8988T (cell line): ENCODE measurements at regions not wholly inside any gene's neighbourhood (a gene's known extent, or its start where the extent isn't known, plus 50 kb on each side); places are given as distances from the start of the nearest gene placed in this dataset.
A peak's percentile ranks its signal among the peaks of the same experiment; 100 is the strongest.
"Not testable (repeated sequence)": the region's sequence is repeated elsewhere in the genome, so short reads cannot be mapped to it uniquely, and the experiment has no call there.

Experiments used
- DNase-seq: peaks from one replicate; pipeline ENCODE4 v3.0.0; 2011

GRCh38 chr5:174953871-174954270 lies 229.5 kb downstream of the MSX2 start:
- no peak for DNase-seq

DNA sequence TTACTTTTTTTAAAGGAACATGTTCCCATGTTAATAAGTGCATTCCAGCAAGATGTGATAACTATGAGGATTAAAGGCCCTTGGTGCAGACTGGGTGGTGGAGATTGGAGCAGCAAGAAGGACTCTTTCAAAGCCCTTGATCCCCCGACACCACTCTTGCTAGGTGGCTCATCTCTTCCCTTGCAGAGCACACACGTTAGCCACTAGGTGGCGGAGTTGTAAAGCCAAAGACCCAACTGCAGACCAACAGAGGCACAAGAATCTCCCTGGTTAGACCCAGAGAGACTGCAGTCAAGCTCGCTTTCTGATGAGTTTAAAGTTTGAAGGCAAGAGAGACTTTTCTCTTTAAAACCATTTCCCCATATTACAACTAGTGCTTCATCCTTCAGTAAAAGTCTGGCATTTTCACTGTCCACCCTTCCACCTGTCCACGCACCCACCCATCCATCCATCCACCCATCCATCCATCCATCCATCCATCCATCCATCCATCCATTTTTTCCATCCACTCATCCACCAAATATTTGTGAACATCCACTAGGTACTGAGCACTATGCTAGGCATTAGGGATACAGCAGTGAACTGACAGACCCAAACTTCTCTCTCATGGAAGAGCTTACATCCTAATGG lies 226.9 kb downstream of the MSX2 start:
- DNase-seq, result peak; percentile 62

DNA sequence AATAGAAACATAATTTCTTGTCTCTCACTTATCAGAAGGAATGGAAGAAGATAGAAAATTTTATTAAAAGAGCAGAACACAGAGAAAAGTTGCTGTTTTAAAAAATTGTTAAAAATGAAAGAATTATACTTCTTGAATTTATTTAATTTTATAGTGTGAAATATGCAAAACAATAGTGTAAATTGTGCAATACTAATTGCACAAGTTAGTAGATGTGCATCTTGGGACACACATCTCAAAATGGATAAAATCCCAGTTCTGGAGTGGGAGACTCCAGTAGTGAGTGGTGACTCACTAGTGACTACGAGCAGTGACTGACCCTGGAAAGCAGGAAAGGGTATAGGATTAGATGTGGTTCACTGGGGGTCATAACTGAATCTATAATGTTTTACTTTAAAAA lies 223.2 kb downstream of the MSX2 start:
- no peak for DNase-seq

GRCh38 chr5:174945853-174946252 lies 221.5 kb downstream of the MSX2 start:
- no peak for DNase-seq

- no peak for DNase-seq
Measured at GRCh38 chr5:174943785-174944184, 219.4 kb downstream of the MSX2 start.

DNA sequence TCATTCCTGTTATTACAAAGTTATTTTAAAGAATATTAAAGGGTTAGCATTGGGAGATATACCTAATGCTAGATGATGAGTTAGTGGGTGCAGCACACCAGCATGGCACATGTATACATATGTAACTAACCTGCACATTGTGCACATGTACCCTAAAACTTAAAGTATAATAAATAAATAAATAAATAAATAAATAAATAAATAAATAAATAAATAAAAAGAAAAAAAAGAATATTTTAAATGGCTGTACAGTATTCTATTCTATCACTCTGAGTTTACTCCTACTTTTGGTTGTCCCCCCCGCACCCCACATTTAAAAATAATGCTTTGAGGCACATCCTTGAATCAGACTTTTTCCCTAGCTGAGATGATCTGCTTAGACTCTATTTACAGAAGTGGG lies 218.6 kb downstream of the MSX2 start:
- DNase-seq, result not testable (repeated sequence)

DNA sequence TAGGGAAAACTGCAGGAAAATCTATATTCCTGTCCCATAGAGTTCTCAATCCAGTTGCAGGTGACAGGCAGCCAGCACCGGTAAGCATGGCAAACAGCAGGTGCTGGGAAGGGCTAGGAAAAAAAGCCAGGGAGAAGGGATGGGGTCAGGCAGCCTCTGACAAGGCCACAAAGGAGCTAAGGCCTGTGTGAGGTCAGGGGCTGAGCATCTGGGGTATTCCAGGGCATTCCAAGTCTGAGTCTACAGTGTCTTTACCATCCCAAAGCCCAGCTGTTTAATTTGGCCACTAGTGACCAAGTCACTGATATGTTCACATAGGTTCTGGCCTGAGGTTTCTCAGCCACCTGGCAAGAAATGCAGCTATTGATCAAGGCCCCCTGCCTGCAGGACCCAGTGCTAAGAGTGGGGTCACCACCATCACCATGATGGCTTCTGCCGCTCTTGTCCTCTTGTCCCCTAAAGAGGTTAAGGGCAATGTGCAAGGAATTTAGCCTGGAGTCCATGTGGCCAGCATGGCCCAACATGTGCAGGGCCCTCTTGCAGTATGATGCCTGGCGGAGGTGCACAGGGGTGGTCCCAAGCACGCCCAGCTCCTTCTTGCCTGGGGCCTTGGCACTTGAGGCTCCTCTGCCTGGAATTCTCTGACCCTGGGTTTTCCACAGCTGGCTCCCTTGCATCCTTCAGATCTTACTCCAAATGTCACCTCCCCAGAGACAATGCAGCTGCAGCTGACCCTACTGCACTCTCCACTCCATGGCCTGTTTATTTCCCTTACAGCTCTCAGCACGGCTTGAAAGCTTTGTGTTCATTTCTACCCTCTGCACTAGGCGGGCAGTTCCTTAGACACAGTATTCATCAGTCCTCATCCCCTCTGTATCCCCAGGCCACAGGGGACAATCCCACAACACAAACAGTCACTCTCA lies 213.1 kb downstream of the MSX2 start:
- DNase-seq, result no peak

DNA sequence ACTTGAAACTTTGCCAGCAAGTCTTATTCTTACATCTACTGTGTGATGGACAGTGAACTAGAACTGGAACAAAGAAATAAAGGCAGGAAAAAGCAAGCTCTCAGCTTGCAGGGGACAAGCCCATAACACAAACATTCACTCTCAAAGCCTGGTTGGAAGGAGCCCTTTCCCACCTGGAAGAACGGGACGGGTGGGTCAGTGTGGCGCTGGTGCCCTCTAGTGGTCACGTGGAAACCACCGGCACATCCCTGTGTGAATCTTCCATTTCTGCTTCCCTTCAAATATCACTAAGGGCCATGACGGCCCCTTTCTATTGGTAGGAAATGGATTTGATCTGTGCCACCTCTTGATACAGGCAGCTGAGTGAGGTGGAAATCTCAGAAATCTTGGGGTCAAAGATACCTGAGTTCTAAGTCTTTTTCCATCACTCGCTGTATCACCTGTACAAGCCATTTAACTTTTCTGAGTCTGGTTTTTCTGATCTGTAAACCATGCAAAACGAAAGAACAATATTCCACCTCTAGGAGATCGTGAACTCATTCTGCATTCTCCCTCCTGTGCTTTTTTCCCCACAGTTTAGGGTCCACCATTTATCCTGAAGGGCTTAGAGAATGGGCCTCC lies 211.6 kb downstream of the MSX2 start:
- DNase-seq, result peak; percentile 56

- not testable (repeated sequence) for DNase-seq
Measured at GRCh38 chr5:174931033-174931432, 206.7 kb downstream of the MSX2 start.

- no peak for DNase-seq
Measured at GRCh38 chr5:174925586-174925985, 201.2 kb downstream of the MSX2 start.

DNA sequence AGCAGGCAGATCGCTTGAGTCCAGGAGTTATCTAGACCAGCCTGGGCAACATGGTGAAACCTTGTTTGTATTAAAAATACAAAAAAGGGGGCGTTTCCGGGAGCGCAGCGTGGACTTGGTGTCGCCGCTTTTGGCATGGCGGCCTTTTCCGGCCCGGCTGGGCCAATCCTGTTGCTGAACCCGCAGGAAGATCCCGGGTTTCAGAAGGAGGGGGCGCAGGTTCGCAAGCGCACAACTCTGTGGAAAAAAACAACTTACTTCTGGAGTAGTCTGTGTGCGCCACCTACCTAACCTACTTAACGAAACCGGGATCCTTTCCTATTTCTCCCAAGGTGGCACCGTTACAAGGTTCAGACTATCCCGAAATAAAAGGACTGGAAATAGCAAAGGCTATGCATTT lies 198.6 kb downstream of the MSX2 start:
- no peak for DNase-seq

DNA sequence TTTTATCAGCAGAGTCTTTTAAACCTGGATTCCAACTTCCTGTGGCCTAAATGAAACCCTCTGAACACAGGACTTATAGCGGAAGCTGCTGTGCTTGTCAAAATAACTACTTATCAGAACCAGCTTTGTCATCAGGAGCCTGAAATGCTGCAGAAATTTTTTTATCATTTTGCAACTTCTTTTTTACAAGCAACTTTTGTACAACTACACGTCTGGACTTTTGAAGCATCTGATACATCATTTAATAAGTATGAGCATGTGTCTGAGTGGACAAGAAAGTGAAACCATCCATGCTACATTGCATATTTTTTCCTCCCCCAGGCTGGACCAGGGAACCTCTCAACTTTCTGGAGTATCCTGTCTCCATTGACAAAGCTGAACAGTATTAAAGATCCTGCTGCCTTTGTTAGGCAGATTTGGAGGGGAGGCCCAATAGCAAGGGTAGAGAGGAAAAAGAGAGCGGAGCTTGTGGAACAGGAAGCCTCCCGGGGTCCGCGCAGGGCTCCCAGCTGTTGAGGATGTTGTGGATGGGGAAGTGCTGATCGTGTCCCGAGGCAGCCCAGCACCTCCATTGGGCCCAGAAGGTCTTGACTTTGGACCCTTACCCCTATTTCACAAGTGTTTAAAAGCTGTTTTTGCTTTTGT lies 196.6 kb downstream of the MSX2 start:
- DNase-seq, result no peak

DNA sequence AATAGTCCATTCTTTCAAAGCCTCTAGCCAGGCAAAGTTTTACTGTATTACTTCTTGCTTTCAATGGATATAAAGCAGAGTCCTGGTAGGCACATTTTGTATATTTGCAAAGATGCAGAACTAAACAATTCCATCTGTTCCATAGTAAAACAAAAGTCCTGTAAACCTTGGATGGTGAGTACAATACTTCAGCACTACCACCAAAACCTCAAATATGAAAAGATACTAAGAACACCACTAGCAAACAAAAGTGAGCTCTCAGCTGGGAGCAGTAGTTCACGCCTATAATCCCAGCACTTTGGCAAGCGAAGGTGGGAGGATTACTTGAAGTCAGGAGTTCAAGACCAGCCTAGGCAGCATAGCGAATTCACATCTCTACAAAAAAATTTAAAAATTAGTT lies 195.0 kb downstream of the MSX2 start:
- DNase-seq, result no peak

DNA sequence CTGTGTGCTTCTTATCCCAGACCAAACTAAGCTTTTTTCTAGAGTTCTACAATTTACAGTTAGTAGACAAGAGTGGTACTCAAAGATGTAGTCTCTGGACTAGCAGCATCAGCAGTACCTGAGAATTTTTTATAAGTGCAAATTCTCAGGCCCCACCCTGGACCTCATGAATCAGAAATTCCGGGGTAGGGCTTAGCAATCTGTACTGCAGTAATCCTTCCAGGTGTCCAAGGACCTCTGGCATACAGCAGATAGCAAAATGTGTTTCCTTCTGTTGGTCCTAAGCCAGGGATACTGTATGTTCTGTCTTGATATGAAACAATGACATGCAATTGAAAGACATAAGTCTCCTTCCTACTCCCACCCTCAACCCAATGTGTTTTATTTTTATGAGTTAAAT lies 194.3 kb downstream of the MSX2 start:
- DNase-seq, result no peak

DNA sequence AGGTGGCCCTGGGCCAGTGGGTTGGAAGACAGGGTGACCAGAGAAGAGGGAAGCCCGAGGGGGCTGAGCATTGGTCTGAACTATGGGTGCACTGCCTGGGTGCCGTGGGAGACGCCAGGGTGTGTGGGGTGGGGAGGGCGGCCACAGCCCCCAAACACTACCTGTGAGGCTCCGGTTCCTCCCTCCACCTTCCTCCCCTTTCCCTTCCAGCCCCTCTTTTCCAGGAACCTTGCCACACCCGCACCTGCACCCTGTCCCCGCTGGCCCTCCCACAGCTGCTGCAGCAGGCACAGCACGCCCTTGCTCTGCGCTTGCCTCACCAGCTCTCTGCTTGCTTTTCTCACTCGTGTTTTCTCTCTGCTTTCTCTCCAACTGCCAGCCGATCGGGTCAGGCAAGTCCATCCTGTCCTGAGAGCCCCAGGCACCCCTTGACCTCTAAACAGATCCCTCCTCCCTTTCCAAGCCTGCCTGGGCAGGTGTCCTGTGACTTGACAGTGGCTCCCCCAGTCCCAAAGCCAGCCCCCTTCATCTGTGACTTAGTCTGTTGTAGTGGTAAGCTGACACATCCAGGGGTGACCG lies 193.7 kb downstream of the MSX2 start:
- DNase-seq, result no peak

DNA sequence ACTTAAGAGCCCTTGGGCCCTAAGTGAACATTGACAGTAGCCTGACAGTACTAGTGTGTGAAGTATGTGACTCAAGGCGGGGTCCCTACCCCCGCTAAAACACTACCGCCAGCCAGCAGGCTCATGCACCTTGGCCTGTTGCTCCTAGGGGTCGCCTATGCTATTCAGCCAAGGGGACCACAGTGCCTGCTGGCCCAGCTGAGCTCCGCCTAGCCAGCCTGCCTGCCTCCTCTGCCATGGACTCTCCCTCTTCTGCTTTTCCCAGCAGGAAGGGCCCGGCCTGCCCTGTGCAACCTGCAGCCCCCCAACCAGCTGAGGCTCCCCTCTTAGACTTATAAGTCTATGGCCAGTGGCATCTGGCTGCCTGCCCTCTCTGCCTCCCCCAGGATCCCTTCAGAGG lies 193.1 kb downstream of the MSX2 start:
- DNase-seq, result not testable (repeated sequence)

DNA sequence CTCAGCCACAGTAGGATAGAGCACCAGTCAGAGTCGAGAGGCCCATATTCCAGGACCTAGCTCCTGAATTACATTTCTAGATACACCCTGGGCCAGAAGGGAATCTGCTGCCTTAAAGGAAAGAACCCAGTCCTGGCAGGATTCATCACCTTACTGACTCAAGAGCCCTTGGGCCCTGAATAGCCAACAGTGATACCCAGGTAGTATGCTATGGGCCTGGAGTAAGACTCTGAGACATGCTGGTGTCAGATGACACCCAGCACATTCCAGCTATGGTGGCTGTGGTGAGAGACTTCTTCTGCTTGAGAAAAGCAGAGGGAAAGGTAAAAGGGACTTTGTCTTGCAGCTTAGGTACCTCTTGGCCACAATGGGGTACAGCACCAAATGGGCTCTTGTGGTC lies 192.5 kb downstream of the MSX2 start:
- not testable (repeated sequence) for DNase-seq

GRCh38 chr5:174916227-174916626 lies 191.8 kb downstream of the MSX2 start:
- no peak for DNase-seq

- DNase-seq, result no peak
Measured at GRCh38 chr5:174911118-174911517, 186.7 kb downstream of the MSX2 start.

- DNase-seq, result peak; percentile 80
Measured at GRCh38 chr5:174910245-174910737, 185.9 kb downstream of the MSX2 start.

GRCh38 chr5:174903172-174903732 lies 178.9 kb downstream of the MSX2 start:
- no peak for DNase-seq

GRCh38 chr5:174901336-174901735 lies 177.0 kb downstream of the MSX2 start:
- DNase-seq, result no peak
